WTC11 (cell line): ENCODE measurements at regions not wholly inside any gene's neighbourhood (a gene's known extent, or its start where the extent isn't known, plus 50 kb on each side); places are given as distances from the start of the nearest gene placed in this dataset.

Experiments used
- ATAC-seq: fragments of 200-7000 bp; cut with Tn5 transposase; 2 replicates; pipeline ENCODE4 v1.10.0; 2021; ENCODE audit warnings: mild to moderate bottlenecking, moderate library complexity
- CTCF ChIA-PET: fragments of 300-600 bp; sonication (Branson Sonifier 250); formaldehyde crosslinking; loops from one replicate; lab custom pipeline; 2021; ENCODE audit warnings: antibody characterized with exemption; lab: Charles Lee
- POLR2A ChIA-PET: fragments of 350-600 bp; sonication (Branson Sonifier 250); formaldehyde crosslinking; loops from one replicate; lab custom pipeline; 2021; ENCODE audit warnings: antibody characterized with exemption; lab: Charles Lee
- DNase-seq: peaks from one replicate; pipeline ENCODE4 v3.0.0; 2021; ENCODE audit warnings: low spot score
- H3K27ac Mint-ChIP-seq: 2 replicates; pipeline ENCODE4 v1.8.0; 2021; ENCODE audit warnings: mixed read lengths
- H3K27me3 Mint-ChIP-seq: 2 replicates; pipeline ENCODE4 v1.8.0; 2021; ENCODE audit warnings: low read depth, mild to moderate bottlenecking, moderate library complexity, mixed read lengths
- H3K36me3 Mint-ChIP-seq: 2 replicates; pipeline ENCODE4 v1.8.0; 2021; ENCODE audit warnings: mixed read lengths
- H3K4me1 Mint-ChIP-seq: 2 replicates; pipeline ENCODE4 v1.8.0; 2022; ENCODE audit warnings: mixed read lengths
- H3K4me3 Mint-ChIP-seq: 2 replicates; pipeline ENCODE4 v1.8.0; 2021; ENCODE audit warnings: mild to moderate bottlenecking, moderate library complexity, mixed read lengths
- H3K9me3 Mint-ChIP-seq: 2 replicates; pipeline ENCODE4 v1.8.0; 2021; ENCODE audit warnings: mixed read lengths
- ATF1 ChIP-seq: sonication (generic); formaldehyde crosslinking; IDR thresholded peaks from 2 replicates; pipeline ENCODE4 v1.8.1; 2023; ENCODE audit warnings: mild to moderate bottlenecking, moderate library complexity, missing genetic modification reagents
- ATF6 ChIP-seq: sonication (generic); formaldehyde crosslinking; IDR thresholded peaks from 2 replicates; pipeline ENCODE4 v1.8.1; 2023; ENCODE audit warnings: mild to moderate bottlenecking, missing genetic modification reagents
- CTCF ChIP-seq: fragments of 200-600 bp; IDR thresholded peaks from 2 replicates; pipeline ENCODE4 v1.8.0; 2022; ENCODE audit warnings: antibody characterized with exemption
- EMX1 ChIP-seq: fragments of 250-450 bp; sonication (Bioruptor Pico); IDR thresholded peaks from 2 replicates; pipeline ENCODE4 v1.8.0; 2021; ENCODE audit warnings: mild to moderate bottlenecking
- ERG ChIP-seq: fragments of 250-450 bp; sonication (Bioruptor Pico); IDR thresholded peaks from 2 replicates; pipeline ENCODE4 v1.8.0; 2021; ENCODE audit warnings: mild to moderate bottlenecking
- FOXK1 ChIP-seq: sonication (generic); formaldehyde crosslinking; IDR thresholded peaks from 2 replicates; pipeline ENCODE4 v1.8.0; 2022; ENCODE audit warnings: mild to moderate bottlenecking, moderate library complexity, missing genetic modification reagents
- FOXP1 ChIP-seq: sonication (generic); formaldehyde crosslinking; IDR thresholded peaks from 2 replicates; pipeline ENCODE4 v1.8.0; 2022; ENCODE audit warnings: missing genetic modification reagents, mild to moderate bottlenecking, moderate library complexity, borderline replicate concordance
- HMGA2 ChIP-seq: fragments of 250-450 bp; sonication (Bioruptor Pico); IDR thresholded peaks from 2 replicates; pipeline ENCODE4 v1.4.0; 2021; ENCODE audit warnings: mild to moderate bottlenecking, moderate library complexity
- IRF2 ChIP-seq: sonication (generic); formaldehyde crosslinking; IDR thresholded peaks from 2 replicates; pipeline ENCODE4 v1.8.0; 2022; ENCODE audit warnings: low read depth, missing genetic modification reagents, borderline replicate concordance
- MAX ChIP-seq: sonication (generic); formaldehyde crosslinking; IDR thresholded peaks from 2 replicates; pipeline ENCODE4 v1.8.0; 2022; ENCODE audit warnings: mild to moderate bottlenecking, missing genetic modification reagents
- MYBL2 ChIP-seq: sonication (generic); formaldehyde crosslinking; IDR thresholded peaks from 2 replicates; pipeline ENCODE4 v1.8.1; 2023; ENCODE audit warnings: mild to moderate bottlenecking, moderate library complexity, missing genetic modification reagents
- NR3C1 ChIP-seq: sonication (generic); formaldehyde crosslinking; conservative IDR thresholded peaks from 2 replicates; pipeline ENCODE4 v1.8.1; 2023; ENCODE audit warnings: low read depth, mild to moderate bottlenecking, missing genetic modification reagents
- SP1 ChIP-seq: sonication (generic); formaldehyde crosslinking; conservative IDR thresholded peaks from 2 replicates; pipeline ENCODE4 v1.8.1; 2022; ENCODE audit warnings: missing genetic modification reagents
- TP53 ChIP-seq: sonication (generic); formaldehyde crosslinking; IDR thresholded peaks from 2 replicates; pipeline ENCODE4 v1.8.1; 2023; ENCODE audit warnings: mild to moderate bottlenecking, missing genetic modification reagents
- USF2 ChIP-seq: sonication (generic); formaldehyde crosslinking; IDR thresholded peaks from 2 replicates; pipeline ENCODE4 v1.8.1; 2023; ENCODE audit warnings: mild to moderate bottlenecking, missing genetic modification reagents, moderate library complexity
- ZNF263 ChIP-seq: sonication (generic); formaldehyde crosslinking; IDR thresholded peaks from 2 replicates; pipeline ENCODE4 v1.8.1; 2022; ENCODE audit warnings: low read depth, mild to moderate bottlenecking, moderate library complexity, missing genetic modification reagents
- ZNF396 ChIP-seq: fragments of 250-450 bp; sonication (Bioruptor Pico); IDR thresholded peaks from 2 replicates; pipeline ENCODE4 v1.8.0; 2021; ENCODE audit warnings: mild to moderate bottlenecking, moderate library complexity, borderline replicate concordance
- ZNF423 ChIP-seq: fragments of 250-450 bp; sonication (Bioruptor Pico); IDR thresholded peaks from 2 replicates; pipeline ENCODE4 v2.1.2; 2022; ENCODE audit warnings: mild to moderate bottlenecking, moderate library complexity
- ZNF425 ChIP-seq: fragments of 250-450 bp; sonication (Bioruptor Pico); conservative IDR thresholded peaks from 2 replicates; pipeline ENCODE4 v1.9.0; 2021; ENCODE audit warnings: mild to moderate bottlenecking
- ZNF512 ChIP-seq: sonication (generic); formaldehyde crosslinking; IDR thresholded peaks from 2 replicates; pipeline ENCODE4 v1.8.1; 2022; ENCODE audit warnings: missing genetic modification reagents, borderline replicate concordance
- ZNF671 ChIP-seq: fragments of 250-450 bp; sonication (Bioruptor Pico); IDR thresholded peaks from 2 replicates; pipeline ENCODE4 v1.8.0; 2021; ENCODE audit warnings: mild to moderate bottlenecking
- ZSCAN18 ChIP-seq: fragments of 250-450 bp; sonication (Bioruptor Pico); IDR thresholded peaks from 2 replicates; pipeline ENCODE4 v2.1.2; 2022; ENCODE audit warnings: mild to moderate bottlenecking, moderate library complexity

- no peak for TF ChIP-seq ZNF425 (CRISPR knock-in tag)
- TF ChIP-seq HMGA2 (CRISPR knock-in tag), result no peak
- no peak for TF ChIP-seq EMX1 (CRISPR knock-in tag)
- TF ChIP-seq MYBL2 (CRISPR knock-in tag), result no peak
- no peak for TF ChIP-seq ATF1 (CRISPR knock-in tag)
- no peak for TF ChIP-seq ZNF512 (CRISPR knock-in tag)
- no peak for TF ChIP-seq ZNF671
- TF ChIP-seq MAX (CRISPR knock-in tag), result no peak
- no peak for TF ChIP-seq ERG (CRISPR knock-in tag)
- TF ChIP-seq SP1 (CRISPR knock-in tag), result no peak
- TF ChIP-seq ZNF396, result no peak
- TF ChIP-seq IRF2 (CRISPR knock-in tag), result no peak
- no peak for TF ChIP-seq ZNF423 (CRISPR knock-in tag)
- TF ChIP-seq TP53, result no peak
- no peak for TF ChIP-seq NR3C1 (CRISPR knock-in tag)
- no peak for TF ChIP-seq ZNF263
- no peak for TF ChIP-seq ZSCAN18
- no peak for TF ChIP-seq CTCF
- no peak for DNase-seq
- ChIA-PET POLR2A (no interaction called here), CTCF (interaction anchor here (1.1 kb wide), 1 partner anchor 52 kb away, joined by 3 read pairs; no protein-coding TSS in a partner anchor)
- Mint-ChIP-seq H3K36me3 (0 out of 2 replicates have a peak, but pooled peaks cover 3% of the 10 kb centered on the region), H3K4me1 (peaks cover 12% of the 10 kb centered on the region), H3K9me3 (0 out of 2 replicates have a peak, but pooled peaks cover 4% of the 10 kb centered on the region), H3K27me3 (peaks cover 22% of the 10 kb centered on the region), H3K4me3 (no peak overlapping the region), H3K27ac (no peak overlapping the region)
- no peak for ATAC-seq
These were observed 153.6 kb upstream of the GRK3 start for GRCh38 chr22:25410849-25411248.

GRCh38 chr22:25413620-25414019, 150.9 kb upstream of the GRK3 start:
- Mint-ChIP-seq H3K36me3 (0 out of 2 replicates have a peak, but pooled peaks cover 3% of the 10 kb centered on the region), H3K4me1 (no peaks in the 10 kb centered on the region), H3K4me3 (no peak overlapping the region), H3K9me3 (0 out of 2 replicates have a peak, but pooled peaks cover 4% of the 10 kb centered on the region), H3K27ac (no peak overlapping the region), H3K27me3 (peaks cover 13% of the 10 kb centered on the region)
- POLR2A ChIA-PET, result no interaction called here
- ATAC-seq (no peak), DNase-seq (no peak)
- CTCF ChIA-PET, result no interaction called here
- TF ChIP-seq FOXK1 (CRISPR knock-in tag), result no peak
- TF ChIP-seq ATF6, result no peak
- no peak for TF ChIP-seq FOXP1 (CRISPR knock-in tag)
- no peak for TF ChIP-seq HMGA2 (CRISPR knock-in tag)
- TF ChIP-seq USF2 (CRISPR knock-in tag), result no peak
